Inflammatory macrophage treated with lipopolysaccharide for 1 hour (primary cell): ENCODE measurements at regions not wholly inside any gene's neighbourhood (a gene's known extent, or its start where the extent isn't known, plus 50 kb on each side); places are given as distances from the start of the nearest gene placed in this dataset.

Experiments
- DNase-seq, 2 donors: peaks; one replicate each; pipeline ENCODE4 v3.0.0-alpha.2; 2020 to 2022

GRCh38 chr2:236777408-236777807, 207.8 kb downstream of the ACKR3 start:
- DNase-seq, result no peak

GRCh38 chr2:236781933-236782816, 212.6 kb downstream of the ACKR3 start:
- DNase-seq, result no peak

DNA sequence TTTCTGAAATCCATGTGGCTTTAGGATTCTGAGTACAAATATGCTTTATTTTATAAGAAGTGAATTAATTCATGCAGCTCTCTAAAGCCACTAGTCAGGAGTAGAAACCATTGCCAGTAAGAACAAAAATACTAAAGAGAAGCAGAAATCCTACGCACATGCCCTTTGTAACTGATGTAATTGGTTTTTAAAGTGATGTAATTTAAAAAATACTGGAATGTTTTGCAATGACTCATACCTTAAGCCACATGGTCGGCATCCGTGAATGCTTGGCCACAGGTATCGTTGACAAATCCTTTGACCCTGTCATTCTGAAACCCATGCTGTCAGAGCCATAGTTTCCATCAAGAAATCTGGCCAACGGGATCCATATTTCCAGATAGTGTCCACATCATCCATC, 213.3 kb downstream of the ACKR3 start:
- peak in 1 of 2 donors; percentile 52 for DNase-seq

DNA sequence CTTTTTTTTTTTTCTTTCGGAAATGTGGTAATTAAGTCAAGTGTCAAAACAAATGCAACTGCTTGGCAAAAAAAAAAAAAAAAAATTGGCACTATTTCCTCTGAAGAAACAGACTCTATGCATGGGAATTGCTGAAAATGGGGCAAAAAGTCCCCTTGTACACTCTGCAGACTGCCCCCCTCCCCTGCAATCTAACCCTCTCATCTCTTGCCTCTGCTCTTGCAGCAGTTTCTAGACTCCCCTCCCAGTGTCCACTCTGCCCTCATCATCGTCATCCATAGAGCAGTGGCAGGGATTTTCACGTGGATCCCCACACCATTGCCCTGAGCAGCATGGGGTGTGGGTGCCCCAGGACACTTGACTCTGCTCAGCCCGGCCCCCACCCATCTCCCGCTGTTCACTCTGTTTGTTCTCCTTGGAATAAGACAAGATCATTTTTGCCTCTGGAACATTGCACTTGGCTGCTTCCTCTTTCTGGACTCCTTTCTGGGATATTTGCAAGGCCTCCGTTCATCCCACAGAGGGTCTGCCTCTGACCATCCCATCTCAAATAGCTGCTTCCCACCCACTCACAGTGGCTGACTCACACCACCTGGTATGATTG, 213.9 kb downstream of the ACKR3 start:
- no peak for DNase-seq

DNA sequence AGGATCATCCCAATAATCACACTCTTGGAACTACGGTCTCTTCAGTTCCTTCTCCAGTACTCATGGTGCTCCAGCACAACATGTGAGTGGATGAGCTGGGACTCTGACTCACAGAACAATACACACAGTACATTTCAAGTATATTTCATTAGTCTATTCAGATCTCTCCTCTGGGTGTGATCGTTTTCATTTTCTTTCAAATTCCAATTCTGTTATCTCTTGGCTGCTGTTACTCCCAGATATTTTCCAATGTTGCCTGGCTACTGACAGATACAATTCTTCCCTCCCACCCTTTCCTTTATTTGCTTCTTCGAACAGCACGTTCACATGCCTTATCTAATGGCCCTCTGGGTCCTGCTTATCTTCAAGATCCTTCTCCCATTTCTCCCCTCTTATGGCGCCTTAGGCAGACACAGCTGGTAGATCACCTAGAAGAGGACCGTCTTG, 216.0 kb downstream of the ACKR3 start:
- DNase-seq, result no peak

GRCh38 chr2:236786751-236787150, 217.1 kb downstream of the ACKR3 start:
- DNase-seq, result no peak

- peak; percentile 27 to 75 for DNase-seq
Observed at GRCh38 chr2:236787376-236787775, 217.8 kb downstream of the ACKR3 start.

DNA sequence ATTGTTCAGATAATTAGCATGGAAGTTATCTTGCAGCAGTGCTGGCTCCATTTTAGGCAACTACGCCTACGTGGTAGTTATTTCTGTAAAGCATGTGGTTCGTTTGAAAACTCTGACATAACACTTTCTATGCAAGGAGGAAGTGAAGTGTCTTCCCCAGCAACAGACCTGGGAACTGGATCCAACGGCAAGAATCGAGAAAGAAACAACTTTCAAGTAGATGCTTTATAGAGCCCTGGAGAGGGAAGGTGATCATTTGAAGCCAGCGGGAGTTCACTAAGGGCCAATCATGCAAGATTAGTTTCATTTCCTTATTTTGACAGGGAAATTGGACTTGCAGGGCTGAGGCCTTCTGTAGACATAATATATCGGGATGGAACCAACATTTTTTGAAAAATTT, 218.3 kb downstream of the ACKR3 start:
- peak; percentile 76 to 91 for DNase-seq

DNA sequence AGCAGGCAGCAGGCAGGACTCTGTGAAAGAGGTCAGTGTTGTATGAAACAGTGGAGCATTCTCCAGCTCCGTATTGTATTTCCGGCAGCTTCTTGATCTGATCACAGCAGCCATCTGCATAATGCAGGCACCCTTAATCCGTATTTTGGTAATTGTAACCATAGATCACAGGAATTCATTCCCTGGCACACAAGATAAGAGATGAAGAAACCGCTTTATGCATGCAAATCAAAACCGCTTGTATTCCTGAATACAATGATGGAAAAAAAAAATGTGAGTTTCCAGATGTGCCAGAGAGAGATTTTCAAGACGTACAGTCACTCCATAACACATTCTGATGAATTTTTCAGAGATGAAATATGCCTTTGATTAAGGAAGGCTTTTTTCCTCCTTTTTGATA, 221.3 kb downstream of the ACKR3 start:
- DNase-seq, result no peak

DNA sequence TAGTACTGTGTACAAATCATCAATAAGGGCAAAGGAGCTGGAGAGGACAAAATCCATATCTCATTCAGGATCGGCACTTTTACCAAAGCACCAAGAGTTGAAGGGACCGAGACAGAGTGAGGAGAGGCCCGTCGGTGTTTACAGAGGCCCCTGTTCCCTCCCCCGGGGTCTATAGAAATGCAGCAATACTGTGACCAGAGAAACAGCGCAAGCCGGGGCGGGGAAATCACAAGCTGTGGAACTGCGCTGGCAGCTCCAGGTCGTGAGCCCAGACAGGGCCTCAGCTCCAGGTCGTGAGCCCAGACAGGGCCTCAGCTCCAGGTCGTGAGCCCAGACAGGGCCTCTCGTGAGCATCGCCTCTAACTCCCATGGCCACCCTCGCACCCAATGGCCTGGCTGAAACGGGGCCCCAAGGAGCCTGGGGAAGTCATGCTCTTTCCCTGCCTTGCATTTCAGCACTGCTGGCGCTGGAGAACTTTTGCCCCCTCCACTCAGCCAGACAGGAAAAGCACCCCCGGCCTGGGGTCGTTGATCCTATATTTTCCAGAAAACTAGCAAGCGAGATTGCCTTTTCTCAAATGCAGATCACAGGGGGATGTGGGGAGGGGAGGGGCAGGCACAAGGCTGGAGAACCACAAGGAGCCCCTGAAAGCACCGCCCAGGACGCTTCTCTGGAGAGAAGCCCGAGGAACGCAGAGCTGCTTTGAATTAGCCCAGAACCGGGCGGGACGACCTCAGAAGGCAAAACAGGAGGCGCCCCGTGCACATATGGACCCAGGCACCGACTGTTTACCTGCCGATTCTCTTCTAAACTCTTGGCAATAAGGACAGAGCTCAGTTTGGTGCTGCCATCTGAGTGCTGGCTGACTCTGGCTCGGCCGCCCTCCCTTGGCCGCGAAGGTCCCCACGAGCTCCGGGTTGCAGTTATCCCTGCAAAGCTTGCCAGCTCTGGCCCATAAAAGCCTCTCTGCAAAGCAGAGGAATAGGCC, 223.7 kb downstream of the ACKR3 start:
- no peak for DNase-seq

DNA sequence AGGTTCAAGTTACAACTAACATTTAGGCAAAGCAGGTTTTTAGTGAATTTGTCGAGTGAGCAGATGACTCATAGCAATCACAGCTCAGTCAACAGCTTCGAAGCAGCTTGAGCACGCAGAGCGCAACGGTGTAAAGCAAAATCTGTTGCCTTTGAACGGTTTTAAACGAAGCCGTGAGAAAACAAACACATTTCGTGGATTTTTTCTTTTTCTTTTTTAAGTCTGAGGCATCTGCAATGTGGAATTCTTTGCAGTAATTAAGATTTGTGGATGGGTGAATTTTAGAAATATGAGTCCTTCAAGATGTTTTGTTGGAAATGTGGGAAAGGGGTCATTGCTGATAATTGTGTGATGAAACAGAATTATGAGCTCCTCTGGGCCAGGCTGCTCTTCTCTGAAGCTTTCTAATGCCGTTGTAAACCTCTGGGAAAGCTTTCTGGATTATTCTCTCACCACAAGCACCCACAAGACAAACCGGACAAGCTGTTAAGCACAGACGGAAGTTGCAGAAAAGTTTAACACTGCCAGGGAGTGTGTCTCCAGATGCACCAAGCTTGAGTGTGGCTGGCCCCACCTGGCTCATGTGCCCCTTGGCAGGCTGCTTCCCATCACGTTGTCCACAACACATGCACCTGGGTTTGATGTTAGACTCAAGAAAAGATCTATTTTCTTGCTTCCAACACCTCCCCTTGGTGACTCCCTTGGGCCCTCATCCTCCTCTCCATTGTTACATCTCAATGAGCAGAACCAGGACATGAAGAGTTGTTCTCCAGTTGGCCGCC, 224.7 kb downstream of the ACKR3 start:
- DNase-seq, result no peak

DNA sequence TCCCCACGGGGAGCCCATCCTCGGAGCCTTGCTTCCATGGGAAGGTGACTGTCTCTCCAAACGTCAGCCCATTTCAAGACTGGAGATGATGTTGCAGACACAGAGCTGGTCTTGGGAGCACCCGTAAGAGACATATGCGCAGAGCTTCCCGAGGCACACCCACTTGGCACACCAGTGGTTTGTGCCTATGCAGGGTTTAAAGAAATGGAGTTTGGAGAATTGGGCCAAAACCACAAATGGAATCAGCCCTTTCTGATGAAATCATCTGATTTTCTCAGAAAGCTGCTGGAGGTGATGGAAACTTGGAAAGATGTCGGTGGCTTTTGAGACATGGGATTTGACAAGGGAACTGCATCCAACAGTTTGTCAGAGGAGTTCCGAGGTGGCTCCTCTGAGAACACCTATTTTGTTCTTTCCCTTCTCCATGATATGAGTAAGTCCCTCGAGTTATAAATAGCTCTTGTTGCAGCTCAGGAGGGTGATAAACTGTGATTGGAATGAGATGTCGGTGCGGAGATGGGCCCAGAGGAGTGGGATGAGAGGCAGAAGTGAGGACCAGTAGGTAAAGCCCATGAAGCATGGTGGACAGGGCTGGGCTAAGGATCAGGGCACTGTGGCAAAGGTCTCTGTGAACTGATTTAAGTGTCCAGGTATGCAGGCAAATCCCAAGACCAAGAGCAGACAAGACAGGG, 225.7 kb downstream of the ACKR3 start:
- DNase-seq, result no peak

GRCh38 chr2:236795861-236796219, 226.2 kb downstream of the ACKR3 start:
- no peak for DNase-seq

DNA sequence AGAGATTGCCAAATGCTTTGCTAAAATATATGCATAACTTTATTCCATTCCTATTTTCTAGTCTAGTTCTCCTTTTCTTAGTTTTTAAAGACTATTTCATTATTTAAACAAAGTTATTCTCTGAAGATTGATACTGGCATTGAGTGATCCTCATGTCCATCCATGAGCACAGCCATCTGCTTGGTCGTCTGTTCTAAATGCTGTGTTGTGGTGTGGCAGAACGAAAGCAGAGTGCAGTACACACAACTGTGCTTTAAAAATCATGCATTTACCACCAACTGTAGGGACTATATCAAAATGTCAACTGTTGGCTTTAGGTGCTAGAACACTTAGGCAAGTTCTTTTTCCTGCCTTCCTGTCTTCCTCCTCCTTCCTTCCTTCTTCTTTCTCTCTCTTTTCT, 226.6 kb downstream of the ACKR3 start:
- no peak for DNase-seq

DNA sequence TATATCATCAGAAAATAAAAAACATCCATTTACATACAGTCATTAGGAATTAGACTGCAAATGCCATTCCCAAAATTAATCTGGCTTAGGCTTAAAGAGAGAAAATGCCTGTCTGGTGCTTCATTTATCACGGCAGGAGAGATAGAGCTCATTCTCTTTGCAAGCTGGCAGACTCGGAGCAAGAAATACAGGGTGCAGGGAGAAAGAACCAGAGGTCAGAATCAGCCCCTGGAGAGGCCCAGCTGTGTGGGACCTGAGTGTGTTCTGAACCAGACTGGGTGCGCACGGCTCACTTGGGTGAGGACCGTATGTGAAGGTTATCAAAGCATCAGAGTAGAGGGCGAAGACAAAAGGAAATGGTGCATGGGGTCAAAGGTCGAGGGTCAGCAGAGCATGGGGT, 227.8 kb downstream of the ACKR3 start:
- no peak for DNase-seq

DNA sequence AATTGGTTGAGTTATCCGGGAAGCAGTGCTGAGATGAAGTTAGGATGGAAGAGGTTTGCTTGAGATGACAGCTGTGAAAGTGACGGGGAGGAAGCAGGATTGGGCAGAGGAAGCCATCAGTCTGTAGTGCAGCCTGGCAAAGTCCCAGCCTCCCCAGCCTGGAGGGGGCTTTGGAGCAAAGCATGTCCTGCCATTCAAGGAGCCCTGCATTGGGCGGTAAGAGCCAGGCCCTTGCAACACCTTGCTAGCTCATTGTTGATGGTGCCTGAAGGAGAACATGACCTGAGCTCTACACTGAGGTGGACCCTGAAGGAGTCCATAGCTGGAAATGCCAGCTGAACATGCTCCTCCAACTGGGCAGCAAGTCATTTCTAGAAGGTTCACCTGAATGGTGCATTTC, 228.9 kb downstream of the ACKR3 start:
- no peak for DNase-seq

- no peak for DNase-seq
Observed at GRCh38 chr2:236799391-236800026, 229.9 kb downstream of the ACKR3 start.

DNA sequence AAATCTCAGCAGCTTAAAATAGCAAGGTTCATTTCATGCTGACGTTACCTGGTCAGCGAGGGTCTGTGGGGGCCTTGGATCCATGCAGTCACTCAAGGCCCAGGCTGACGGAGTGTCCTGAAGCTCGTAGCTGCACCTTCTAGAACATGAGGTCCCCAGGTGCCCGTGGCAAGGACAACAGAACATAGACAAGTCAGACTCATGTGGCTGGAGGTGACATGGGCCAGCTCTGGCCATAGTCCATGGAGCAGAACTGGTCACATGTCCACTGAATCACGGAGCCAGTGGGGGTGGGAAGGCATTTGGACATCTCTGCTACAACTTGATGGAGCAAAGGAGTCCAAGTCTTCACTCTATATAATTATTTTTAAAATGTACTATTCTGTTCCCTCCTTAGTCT, 233.2 kb downstream of the ACKR3 start:
- no peak for DNase-seq

GRCh38 chr2:236803621-236804020, 234.0 kb downstream of the ACKR3 start:
- no peak for DNase-seq

DNA sequence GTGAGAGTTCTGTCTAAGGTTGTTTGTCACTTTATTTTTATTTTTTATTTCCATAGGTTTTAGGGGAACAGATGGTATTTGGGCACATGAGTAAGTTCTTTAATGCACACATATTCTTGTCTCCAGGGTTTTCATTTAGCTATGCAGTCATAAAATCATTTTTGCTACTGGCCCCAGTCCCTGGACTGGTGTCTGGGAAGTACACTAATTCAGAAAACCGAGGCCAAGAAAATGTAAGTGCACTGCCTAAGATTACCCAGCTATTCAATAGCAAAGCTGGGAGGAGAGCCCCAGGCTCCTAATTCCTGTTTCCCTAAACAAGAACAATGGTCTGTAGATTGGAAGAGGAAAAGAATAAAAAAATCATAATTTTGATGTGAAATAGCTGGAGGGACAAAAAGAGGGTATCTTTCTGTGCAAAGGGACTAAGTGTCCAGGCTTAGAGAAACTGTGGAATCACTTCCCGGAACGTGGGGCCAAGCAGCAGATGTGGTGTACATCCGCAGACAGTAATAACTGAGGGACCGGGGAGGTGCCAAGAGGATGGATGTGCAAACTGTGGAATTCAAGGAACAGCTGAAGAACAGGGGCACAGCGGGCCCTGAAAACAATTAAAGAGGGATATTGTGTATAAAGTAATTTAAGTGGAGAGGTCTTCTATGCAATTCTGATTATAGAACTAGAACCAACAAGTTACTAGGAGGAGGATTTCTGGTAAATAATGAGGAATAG, 236.3 kb downstream of the ACKR3 start:
- no peak for DNase-seq

DNA sequence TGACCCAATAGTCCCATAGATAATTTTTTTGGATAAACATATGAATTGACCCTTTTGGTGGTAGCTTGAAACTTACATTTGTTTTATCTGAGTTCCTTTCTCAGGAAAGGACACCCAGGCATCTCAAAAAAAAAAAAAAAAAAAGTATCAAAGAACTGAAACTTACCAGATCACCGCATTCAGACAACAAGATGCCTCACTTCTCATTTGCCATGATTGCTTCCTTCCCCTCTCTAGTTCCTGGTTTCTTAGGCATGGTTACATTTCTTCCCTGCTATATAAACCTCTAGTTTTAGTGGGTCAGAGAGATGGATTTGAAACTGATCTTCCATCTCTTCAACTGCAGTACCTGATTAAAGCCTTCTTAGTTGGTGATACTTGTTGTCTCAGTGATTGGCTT, 240.1 kb downstream of the ACKR3 start:
- peak; percentile 25 to 26 for DNase-seq
